OCI-LY7 (cell line): ENCODE measurements at regions not wholly inside any gene's neighbourhood (a gene's known extent, or its start where the extent isn't known, plus 50 kb on each side); places are given as distances from the start of the nearest gene placed in this dataset.

Experiments used
- EZH2phosphoT487 ChIP-seq: fragments of 200-600 bp; sonication (generic); IDR thresholded peaks from 2 replicates; pipeline ENCODE4 v1.6.1; 2018; ENCODE audit warnings: low read depth, borderline replicate concordance, mild to moderate bottlenecking, mixed run types, antibody characterized with exemption, low read length, moderate library complexity, mixed read lengths
- TF ChIP-seq, protein P1 (sequence below): fragments of 200-600 bp; sonication (generic); conservative IDR thresholded peaks from 2 replicates; pipeline ENCODE4 v1.5.1; 2014; ENCODE audit warnings: mild to moderate bottlenecking, antibody characterized with exemption, low read length, moderate library complexity, mixed read lengths

DNA sequence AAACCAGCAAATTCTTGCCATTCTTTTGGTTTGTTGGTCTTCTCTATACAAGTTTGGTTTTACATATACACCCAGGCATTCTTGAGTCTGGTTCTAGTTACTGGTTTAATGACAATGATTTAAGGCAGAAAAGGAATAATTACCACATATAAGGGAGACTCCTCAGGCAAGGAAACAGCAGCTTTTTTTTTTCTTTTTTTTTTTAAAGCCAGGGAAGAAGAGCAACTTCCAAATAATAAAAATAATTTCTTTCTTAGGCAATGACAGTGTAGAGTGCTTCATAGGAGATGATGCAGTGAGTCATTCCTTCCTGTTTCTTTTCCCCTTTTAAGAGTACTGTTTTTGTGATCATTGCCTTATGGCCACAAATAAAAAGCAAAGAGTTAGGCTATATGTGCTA is 289.7 kb downstream of the DKK2 start:
- TF ChIP-seq, protein P1, sequence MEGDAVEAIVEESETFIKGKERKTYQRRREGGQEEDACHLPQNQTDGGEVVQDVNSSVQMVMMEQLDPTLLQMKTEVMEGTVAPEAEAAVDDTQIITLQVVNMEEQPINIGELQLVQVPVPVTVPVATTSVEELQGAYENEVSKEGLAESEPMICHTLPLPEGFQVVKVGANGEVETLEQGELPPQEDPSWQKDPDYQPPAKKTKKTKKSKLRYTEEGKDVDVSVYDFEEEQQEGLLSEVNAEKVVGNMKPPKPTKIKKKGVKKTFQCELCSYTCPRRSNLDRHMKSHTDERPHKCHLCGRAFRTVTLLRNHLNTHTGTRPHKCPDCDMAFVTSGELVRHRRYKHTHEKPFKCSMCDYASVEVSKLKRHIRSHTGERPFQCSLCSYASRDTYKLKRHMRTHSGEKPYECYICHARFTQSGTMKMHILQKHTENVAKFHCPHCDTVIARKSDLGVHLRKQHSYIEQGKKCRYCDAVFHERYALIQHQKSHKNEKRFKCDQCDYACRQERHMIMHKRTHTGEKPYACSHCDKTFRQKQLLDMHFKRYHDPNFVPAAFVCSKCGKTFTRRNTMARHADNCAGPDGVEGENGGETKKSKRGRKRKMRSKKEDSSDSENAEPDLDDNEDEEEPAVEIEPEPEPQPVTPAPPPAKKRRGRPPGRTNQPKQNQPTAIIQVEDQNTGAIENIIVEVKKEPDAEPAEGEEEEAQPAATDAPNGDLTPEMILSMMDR, result no peak
- no peak for TF ChIP-seq EZH2phosphoT487
